Natural killer cell (primary cell): ENCODE measurements at regions not wholly inside any gene's neighbourhood (a gene's known extent, or its start where the extent isn't known, plus 50 kb on each side); places are given as distances from the start of the nearest gene placed in this dataset.

ENCODE experiments used
- ATAC-seq, 3 donors: fragments of 150-1000 bp in 2 of 3; fragments of 200-7000 bp in 1 of 3; cut with Tn5 transposase; 1 replicate in 1 of 3; 2 replicates in 2 of 3; pipeline ENCODE4 v1.10.0; 2021; ENCODE audit warnings: mild to moderate bottlenecking in 2 of 3, moderate library complexity in 2 of 3
- DNase-seq, 2 donors: peaks; one replicate each; pipeline versions ENCODE4 v3.0.0 to v3.0.0-alpha.2; 2013 to 2021; ENCODE audit warnings: mixed read lengths in 1 of 2
- H3K27ac ChIP-seq: one replicate; pipeline ENCODE4 v1.5.1; 2013; ENCODE audit warnings: mild to moderate bottlenecking, low read length
- H3K27me3 ChIP-seq: one replicate; pipeline ENCODE4 v1.6.1; 2013; ENCODE audit warnings: low read length; ENCODE audit not compliant: control insufficient read depth, insufficient read depth
- H3K36me3 ChIP-seq: one replicate; pipeline ENCODE4 v1.6.1; 2013; ENCODE audit warnings: low read length; ENCODE audit not compliant: control insufficient read depth, insufficient read depth
- H3K4me1 ChIP-seq: one replicate; pipeline ENCODE4 v1.6.1; 2013; ENCODE audit warnings: low read length; ENCODE audit not compliant: control insufficient read depth, insufficient read depth
- H3K4me3 ChIP-seq: one replicate; pipeline ENCODE4 v1.5.1; 2013; ENCODE audit warnings: low read length
- H3K9me3 ChIP-seq: one replicate; pipeline ENCODE4 v1.6.1; 2013; ENCODE audit warnings: low read length; ENCODE audit not compliant: control insufficient read depth, insufficient read depth
- H3K27ac Mint-ChIP-seq, 2 donors: one replicate each; pipeline ENCODE4 v1.8.0; 2022; ENCODE audit warnings: mild to moderate bottlenecking in 2 of 2, mixed read lengths in 2 of 2, moderate library complexity in 1 of 2
- H3K27me3 Mint-ChIP-seq, 2 donors: one replicate each; pipeline ENCODE4 v1.8.0; 2022; ENCODE audit warnings: low read depth in 2 of 2, mixed read lengths in 2 of 2
- H3K36me3 Mint-ChIP-seq: one replicate; pipeline ENCODE4 v1.8.0; 2022; ENCODE audit warnings: mixed read lengths
- H3K4me1 Mint-ChIP-seq, 2 donors: one replicate each; pipeline ENCODE4 v1.8.0; 2022; ENCODE audit warnings: mixed read lengths in 2 of 2
- H3K4me3 Mint-ChIP-seq: one replicate; pipeline ENCODE4 v1.8.0; 2022; ENCODE audit warnings: mild to moderate bottlenecking, moderate library complexity, mixed read lengths
- H3K9me3 Mint-ChIP-seq, 2 donors: one replicate each; pipeline ENCODE4 v1.8.0; 2022; ENCODE audit warnings: mixed read lengths in 2 of 2
- CTCF ChIP-seq: fragments of 200-600 bp; IDR thresholded peaks from one replicate; pipeline ENCODE4 v1.8.0; 2022; ENCODE audit warnings: antibody characterized with exemption
- WGBS: methylation state at CpG from one replicate; pipeline ENCODE4 v1.1.7; 2013; ENCODE audit warnings: missing lambda C conversion rate; ENCODE audit not compliant: insufficient coverage; 5-methylcytosine and 5-hydroxymethylcytosine counted together
- intact Hi-C: fragments of 100-400 bp; cut with micrococcal nuclease; formaldehyde crosslinking; loops from one replicate; pipeline ENCODE4 v1.14.2; 2022

- Mint-ChIP-seq H3K27ac (no peak overlapping the region), H3K27me3 (no peaks in the 10 kb centered on the region), H3K36me3 (no peaks in the 10 kb centered on the region), H3K4me3 (no peak overlapping the region), H3K9me3 (peaks cover 6 to 15% of the 10 kb centered on the region in 2 donors), H3K4me1 (no peaks in the 10 kb centered on the region)
- H3K27me3 ChIP-seq = no peaks in the 10 kb centered on the region
- no peaks in the 10 kb centered on the region for H3K36me3 ChIP-seq
- peaks cover 5% of the 10 kb centered on the region for H3K9me3 ChIP-seq
- H3K4me1 ChIP-seq = no peaks in the 10 kb centered on the region
- whole genome bisulfite sequencing = 86% methylated on average over 1 of the region's 1 CpG
- DNase-seq (no peak), ATAC-seq (no peak)
- no peak overlapping the region for H3K27ac ChIP-seq
- no peak for TF ChIP-seq CTCF
- intact Hi-C loops = no loop called here
- no peak overlapping the region for H3K4me3 ChIP-seq
Measured at GRCh38 chr6:164561656-164562055, 747.7 kb downstream of the C6orf118 start.

- Histone ChIP-seq H3K27ac (no peak overlapping the region), H3K4me3 (no peak overlapping the region), H3K36me3 (no peaks in the 10 kb centered on the region), H3K27me3 (no peaks in the 10 kb centered on the region), H3K9me3 (no peaks in the 10 kb centered on the region), H3K4me1 (no peaks in the 10 kb centered on the region)
- TF ChIP-seq CTCF = no peak
- Mint-ChIP-seq H3K36me3 (peaks cover 8% of the 10 kb centered on the region), H3K4me3 (no peak overlapping the region), H3K4me1 (no peaks in the 10 kb centered on the region), H3K27ac (no peak overlapping the region), H3K9me3 (peaks cover 12 to 17% of the 10 kb centered on the region in 2 donors), H3K27me3 (no peaks in the 10 kb centered on the region)
- intact Hi-C loops = no loop called here
- DNase-seq (no peak), ATAC-seq (no peak)
- WGBS = 79% methylated on average over 10 of the region's 10 CpGs
Measured at GRCh38 chr6:164554700-164555476, 754.5 kb downstream of the C6orf118 start.

DNA sequence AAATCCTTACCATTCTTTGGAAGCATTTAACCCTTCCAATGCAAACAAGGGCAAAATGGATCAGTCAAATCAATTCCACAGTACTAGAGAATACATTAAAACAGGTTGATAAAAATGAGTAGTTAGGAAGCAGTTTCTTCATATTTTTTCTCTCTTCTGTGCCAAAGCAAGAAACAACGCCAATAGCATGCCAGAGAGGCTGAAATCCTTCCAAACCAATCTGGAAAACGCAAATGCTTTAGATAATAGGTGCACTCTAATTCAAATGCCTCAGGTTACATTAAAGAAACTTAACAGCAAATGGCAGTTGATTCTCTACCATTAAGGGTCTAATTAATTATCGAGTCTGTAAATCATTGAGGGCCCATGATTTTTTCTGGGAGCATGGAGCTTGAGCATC, 755.2 kb downstream of the C6orf118 start:
- no peak for TF ChIP-seq CTCF
- intact Hi-C loops = no loop called here
- H3K9me3 Mint-ChIP-seq = peaks cover 12 to 17% of the 10 kb centered on the region in 2 donors

DNA sequence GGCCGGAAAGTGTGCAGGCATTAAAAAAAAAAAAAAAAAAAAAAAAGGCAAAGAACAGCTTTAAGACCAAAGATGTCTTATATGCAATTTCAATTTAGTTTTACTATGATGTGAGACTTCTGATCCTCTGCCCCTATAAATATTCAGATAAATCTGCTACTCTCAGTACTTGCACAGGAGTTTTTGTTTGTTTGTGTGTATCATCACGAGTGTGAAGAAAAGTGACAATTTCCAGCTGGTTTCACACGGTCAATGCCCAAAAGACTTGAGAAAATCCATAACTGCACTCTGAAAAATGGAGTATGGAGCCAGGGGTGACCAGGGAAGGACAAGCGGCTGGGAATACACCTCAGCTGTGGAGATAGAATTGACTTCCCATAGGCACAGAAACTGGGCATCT, 757.7 kb downstream of the C6orf118 start:
- H3K4me1 ChIP-seq = no peaks in the 10 kb centered on the region
- no peaks in the 10 kb centered on the region for H3K36me3 ChIP-seq
- Mint-ChIP-seq H3K27ac (no peak overlapping the region), H3K4me1 (no peaks in the 10 kb centered on the region), H3K27me3 (no peaks in the 10 kb centered on the region), H3K36me3 (peaks cover 8% of the 10 kb centered on the region), H3K9me3 (peaks cover 14 to 15% of the 10 kb centered on the region in 2 donors), H3K4me3 (no peak overlapping the region)
- H3K27ac ChIP-seq = no peak overlapping the region
- no peak overlapping the region for H3K4me3 ChIP-seq
- no peaks in the 10 kb centered on the region for H3K27me3 ChIP-seq
- intact Hi-C loops = no loop called here
- 79% methylated on average over 4 of the region's 4 CpGs for WGBS
- ATAC-seq (no peak), DNase-seq (no peak)
- no peaks in the 10 kb centered on the region for H3K9me3 ChIP-seq
- TF ChIP-seq CTCF = no peak

More for the DNA sequence above, 755.2 kb downstream of the C6orf118 start:
- Mint-ChIP-seq H3K4me3 (no peak overlapping the region), H3K4me1 (no peaks in the 10 kb centered on the region), H3K27ac (no peak overlapping the region), H3K27me3 (no peaks in the 10 kb centered on the region), H3K36me3 (peaks cover 8% of the 10 kb centered on the region)
- 79% methylated on average over 3 of the region's 3 CpGs for WGBS
- Histone ChIP-seq H3K9me3 (no peaks in the 10 kb centered on the region), H3K4me3 (no peak overlapping the region), H3K36me3 (no peaks in the 10 kb centered on the region), H3K27me3 (no peaks in the 10 kb centered on the region), H3K4me1 (no peaks in the 10 kb centered on the region), H3K27ac (no peak overlapping the region)
- no peak for ATAC-seq
- no peak for DNase-seq
